GM04503 (cell line): ENCODE measurements at regions not wholly inside any gene's neighbourhood (a gene's known extent, or its start where the extent isn't known, plus 50 kb on each side); places are given as distances from the start of the nearest gene placed in this dataset.

Source experiments
- DNase-seq: peaks from one replicate; pipeline ENCODE4 v3.0.0-alpha.2; 2012; ENCODE audit warnings: low read depth

- DNase-seq, result no peak
These were observed 79.8 kb upstream of the IPO9 start for GRCh38 chr1:201749059-201749690.

GRCh38 chr1:201750120-201750519 lies 78.8 kb upstream of the IPO9 start:
- DNase-seq, result no peak

GRCh38 chr1:201750934-201751333 lies 78.0 kb upstream of the IPO9 start:
- no peak for DNase-seq

- no peak for DNase-seq
These were observed 77.1 kb upstream of the IPO9 start for GRCh38 chr1:201751872-201752271.

GRCh38 chr1:201752333-201752732 lies 76.6 kb upstream of the IPO9 start:
- no peak for DNase-seq

GRCh38 chr1:201753492-201753891 lies 75.5 kb upstream of the IPO9 start:
- DNase-seq, result no peak

GRCh38 chr1:201754353-201754752 lies 74.6 kb upstream of the IPO9 start:
- DNase-seq, result no peak

GRCh38 chr1:201755200-201755599 lies 73.8 kb upstream of the IPO9 start:
- no peak for DNase-seq

GRCh38 chr1:201756406-201756805 lies 72.6 kb upstream of the IPO9 start:
- no peak for DNase-seq

- DNase-seq, result no peak
These were observed 70.4 kb upstream of the IPO9 start for GRCh38 chr1:201758499-201759050.

GRCh38 chr1:201759194-201759815 lies 69.7 kb upstream of the IPO9 start:
- no peak for DNase-seq

GRCh38 chr1:201760516-201760915 lies 68.4 kb upstream of the IPO9 start:
- DNase-seq, result no peak

GRCh38 chr1:201761178-201761577 lies 67.8 kb upstream of the IPO9 start:
- no peak for DNase-seq

GRCh38 chr1:201761871-201762270 lies 67.1 kb upstream of the IPO9 start:
- DNase-seq, result no peak

- no peak for DNase-seq
These were observed 66.6 kb upstream of the IPO9 start for GRCh38 chr1:201762381-201762780.

GRCh38 chr1:201763455-201764140 lies 65.4 kb upstream of the IPO9 start:
- no peak for DNase-seq

- no peak for DNase-seq
These were observed 64.8 kb upstream of the IPO9 start for GRCh38 chr1:201764166-201764565.

- no peak for DNase-seq
These were observed 64.4 kb upstream of the IPO9 start for GRCh38 chr1:201764579-201764978.

GRCh38 chr1:201766131-201766866 lies 62.7 kb upstream of the IPO9 start:
- DNase-seq, result peak; percentile 95

- no peak for DNase-seq
These were observed 61.6 kb upstream of the IPO9 start for GRCh38 chr1:201767339-201767738.

- DNase-seq, result no peak
These were observed 59.9 kb upstream of the IPO9 start for GRCh38 chr1:201769072-201769471.

GRCh38 chr1:201769966-201770365 lies 59.0 kb upstream of the IPO9 start:
- DNase-seq, result peak; percentile 78

GRCh38 chr1:201771466-201771865 lies 57.5 kb upstream of the IPO9 start:
- DNase-seq, result no peak
